HG03159 (cell line): ENCODE measurements at regions not wholly inside any gene's neighbourhood (a gene's known extent, or its start where the extent isn't known, plus 50 kb on each side); places are given as distances from the start of the nearest gene placed in this dataset.

Experiments used
- ATAC-seq: cut with Tn5 transposase; IDR thresholded peaks from one replicate; pipeline ENCODE4 v1.9.1; 2021; ENCODE audit warnings: mild to moderate bottlenecking, moderate library complexity; ENCODE audit not compliant: unreplicated experiment

- ATAC-seq = no peak
Measured at GRCh38 chr12:30043151-30043847, 259.6 kb upstream of the TMTC1 start.

GRCh38 chr12:30041096-30041495 is 257.4 kb upstream of the TMTC1 start:
- no peak for ATAC-seq

GRCh38 chr12:30030693-30031374 is 247.1 kb upstream of the TMTC1 start:
- no peak for ATAC-seq

- no peak for ATAC-seq
Measured at GRCh38 chr12:30026621-30027234, 243.0 kb upstream of the TMTC1 start.

DNA sequence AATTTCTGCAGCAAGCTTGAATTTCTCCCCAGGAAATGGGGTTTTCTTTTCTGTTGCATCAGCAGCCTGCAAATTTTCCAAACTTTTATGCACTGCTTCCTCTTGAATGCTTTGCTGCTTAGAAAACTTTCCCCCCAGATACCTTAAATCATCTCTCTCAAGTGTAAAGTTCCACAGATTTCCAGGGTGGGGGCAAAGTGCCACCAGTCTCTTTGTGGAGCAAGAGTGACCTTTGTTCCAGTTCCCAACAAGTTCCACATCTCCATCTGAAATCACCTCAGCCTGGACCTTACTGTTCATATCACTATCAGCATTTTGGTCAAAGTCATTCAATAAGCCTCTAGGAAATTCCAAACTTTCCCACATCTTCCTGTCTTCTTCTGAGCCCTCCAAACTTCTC is 241.6 kb upstream of the TMTC1 start:
- no peak for ATAC-seq

DNA sequence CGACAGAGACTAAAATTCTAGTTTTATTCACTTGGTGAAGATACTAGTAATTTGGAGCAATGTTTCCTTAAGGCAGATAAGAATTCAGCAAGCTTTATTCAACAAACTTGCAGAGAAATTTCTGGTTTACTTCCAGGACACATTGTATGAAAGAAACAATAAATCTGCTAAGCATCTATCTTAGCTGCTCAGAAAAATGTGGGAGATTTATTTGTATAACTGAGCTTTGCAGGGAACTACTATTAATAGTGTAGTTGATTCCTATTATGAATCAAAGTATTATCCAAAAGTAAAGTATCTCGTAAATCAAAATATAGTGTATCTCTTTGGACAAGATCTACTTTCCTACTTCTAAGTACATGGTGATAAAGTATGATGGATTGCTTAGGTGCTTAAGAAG is 239.4 kb upstream of the TMTC1 start:
- ATAC-seq = no peak

DNA sequence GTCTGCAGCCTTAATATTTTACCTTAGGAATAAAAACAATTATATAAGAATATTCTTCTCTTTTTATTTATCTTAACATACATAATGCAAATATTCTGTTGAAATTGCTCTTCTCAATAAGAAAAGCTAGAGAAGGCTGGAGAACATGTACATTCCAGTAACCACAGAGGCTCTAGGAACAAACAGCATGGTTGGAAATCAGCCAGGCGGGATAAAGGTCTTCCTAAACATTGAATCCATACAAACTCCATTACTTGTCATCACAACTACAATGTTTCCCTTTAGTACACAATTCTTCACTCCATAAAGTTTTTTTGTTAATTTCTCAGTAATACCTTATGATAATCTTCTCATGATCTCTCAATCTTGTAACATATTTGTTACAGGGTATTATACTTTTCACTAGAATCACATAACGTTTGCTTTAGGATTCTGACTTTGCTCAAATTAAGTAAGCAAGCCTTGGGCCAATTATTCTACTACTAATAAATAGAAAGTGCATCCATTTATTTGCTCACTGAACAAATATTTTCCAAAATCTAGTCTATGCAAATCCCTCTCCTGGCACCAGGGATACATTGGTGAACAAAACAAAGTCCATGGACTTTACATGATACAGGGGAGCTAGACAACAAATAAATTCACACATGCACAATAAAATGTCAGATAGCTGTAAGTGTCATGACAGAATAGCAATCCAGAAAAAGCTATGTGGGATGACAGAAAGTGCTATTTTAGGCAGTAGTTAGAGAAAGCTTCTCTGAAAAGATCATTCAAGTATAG is 237.5 kb upstream of the TMTC1 start:
- no peak for ATAC-seq

DNA sequence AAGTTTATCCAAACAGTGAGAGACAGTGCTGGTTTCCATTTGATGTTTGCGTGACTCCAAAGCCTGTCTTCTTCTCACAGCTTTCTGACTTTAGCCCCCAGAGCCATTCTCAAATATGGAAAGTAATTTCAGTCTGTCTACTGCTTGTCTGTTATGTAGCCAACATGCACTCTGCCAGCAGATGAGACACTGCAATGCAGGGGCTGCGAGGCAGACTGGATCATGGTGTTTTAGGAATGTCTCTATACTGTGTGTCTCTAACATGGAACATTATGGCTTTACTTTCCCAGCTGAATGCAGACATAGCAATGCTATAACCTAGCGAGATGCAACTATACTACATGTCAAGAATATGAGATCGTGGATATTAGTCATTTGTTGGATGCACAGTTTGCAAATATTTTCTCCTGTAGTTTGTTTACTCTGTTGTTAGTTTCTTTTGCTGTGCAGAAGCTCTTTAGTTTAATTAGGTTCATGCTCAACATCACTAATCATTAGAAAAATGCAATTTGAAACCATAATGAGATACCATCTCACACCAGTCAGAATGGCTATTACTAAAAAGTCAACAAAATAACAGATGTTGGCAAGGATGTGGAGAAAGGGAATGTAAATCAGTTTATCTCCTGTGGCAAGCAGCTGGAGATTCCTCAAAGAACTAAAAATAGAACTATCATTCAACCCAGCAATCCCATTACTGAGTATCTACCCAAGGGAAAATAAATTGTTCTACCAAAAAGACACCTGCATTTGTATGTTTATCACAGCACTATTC is 235.8 kb upstream of the TMTC1 start:
- ATAC-seq = no peak

DNA sequence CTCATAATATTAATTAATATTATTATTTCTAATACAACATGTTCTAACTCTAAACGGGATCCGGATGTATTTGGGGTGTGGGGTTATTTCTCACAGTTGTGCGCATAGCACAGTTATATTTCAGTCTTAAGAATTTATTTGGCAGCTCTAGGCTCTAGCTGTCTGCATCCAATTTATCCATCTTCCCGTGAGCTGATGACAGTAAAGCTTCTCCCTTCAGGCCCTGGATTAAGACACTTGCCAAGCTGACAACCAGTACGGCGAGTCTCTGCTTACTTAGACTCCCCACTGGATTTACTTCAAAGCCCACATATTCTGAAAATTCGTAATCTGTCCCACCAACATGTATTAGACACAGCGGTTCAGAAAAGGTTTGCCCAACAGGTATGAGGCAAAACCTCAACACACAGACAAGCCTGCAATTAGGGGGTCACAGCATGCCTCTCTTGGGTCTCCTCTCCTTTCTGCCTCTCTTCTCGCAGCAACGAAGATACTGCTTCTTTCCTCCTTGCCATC is 232.9 kb upstream of the TMTC1 start:
- ATAC-seq = no peak

- no peak for ATAC-seq
Measured at GRCh38 chr12:30015631-30016337, 232.0 kb upstream of the TMTC1 start.

DNA sequence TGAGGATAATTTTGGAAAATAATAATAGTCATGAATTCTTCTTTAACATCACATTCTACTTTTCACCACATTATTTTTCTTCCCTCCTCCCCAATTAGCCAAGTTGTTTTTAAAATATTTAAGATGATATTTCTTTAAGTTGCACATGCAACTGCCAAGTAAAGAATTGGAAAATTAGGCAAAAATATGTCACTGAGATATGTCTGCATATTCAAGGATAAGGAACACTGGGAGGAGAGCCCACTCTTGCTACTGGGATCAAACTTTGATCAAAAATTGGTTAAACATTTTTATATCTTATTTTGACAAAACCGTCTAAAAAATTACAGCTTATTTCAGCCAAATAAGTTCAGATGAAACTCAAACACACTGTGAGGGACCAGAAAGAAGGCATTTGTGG is 231.2 kb upstream of the TMTC1 start:
- no peak for ATAC-seq

DNA sequence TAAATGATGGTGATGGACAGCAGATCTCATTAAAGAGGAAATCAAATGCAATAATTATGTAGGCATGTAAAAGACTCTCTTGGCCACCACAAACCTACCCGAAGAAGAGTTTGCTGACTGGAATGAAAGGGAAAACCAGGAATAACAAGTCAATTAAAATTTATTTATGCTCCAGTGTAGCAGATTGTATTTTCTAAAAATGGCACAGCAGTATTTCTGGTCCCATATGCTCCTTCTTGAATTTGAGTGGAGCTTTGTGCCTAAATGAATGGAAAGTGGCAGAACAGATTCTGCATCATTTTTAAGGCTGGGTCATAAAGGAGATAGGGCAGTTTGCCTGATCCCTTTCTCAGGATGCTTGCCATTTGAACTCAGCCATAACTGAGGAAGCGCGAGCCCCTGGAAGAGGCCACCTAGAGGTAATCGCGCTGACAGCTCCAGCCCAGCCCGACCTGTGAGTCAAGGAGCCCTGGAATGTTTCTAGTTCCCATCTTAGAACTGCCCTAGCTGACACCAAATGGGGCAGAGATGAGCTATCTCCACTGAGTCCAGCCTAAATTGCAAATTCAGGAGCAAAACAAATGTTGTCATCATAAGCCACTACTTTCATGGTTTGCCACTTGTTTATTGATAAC is 229.2 kb upstream of the TMTC1 start:
- no peak for ATAC-seq

GRCh38 chr12:30010071-30011052 is 226.6 kb upstream of the TMTC1 start:
- no peak for ATAC-seq

GRCh38 chr12:30006021-30006420 is 222.3 kb upstream of the TMTC1 start:
- no peak for ATAC-seq

DNA sequence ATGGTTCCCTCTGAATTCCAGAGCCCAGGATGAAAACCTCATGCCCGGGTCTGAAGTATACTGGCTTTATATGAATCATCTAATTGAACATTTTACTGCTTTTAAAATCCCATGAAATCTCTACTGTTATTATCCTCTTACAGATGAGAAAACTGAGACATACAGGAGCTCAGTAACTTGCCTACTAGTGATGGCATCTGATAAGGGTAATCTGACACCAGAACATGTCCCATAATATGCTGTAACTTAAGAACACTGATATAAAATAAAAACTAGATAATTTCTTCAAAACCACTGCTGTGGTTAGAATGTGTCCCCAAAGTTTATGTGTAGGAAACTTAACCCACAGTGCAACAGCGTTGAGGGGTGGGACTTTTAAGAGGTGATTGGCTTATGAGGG is 219.6 kb upstream of the TMTC1 start:
- no peak for ATAC-seq

GRCh38 chr12:30002677-30003076 is 218.9 kb upstream of the TMTC1 start:
- no peak for ATAC-seq

DNA sequence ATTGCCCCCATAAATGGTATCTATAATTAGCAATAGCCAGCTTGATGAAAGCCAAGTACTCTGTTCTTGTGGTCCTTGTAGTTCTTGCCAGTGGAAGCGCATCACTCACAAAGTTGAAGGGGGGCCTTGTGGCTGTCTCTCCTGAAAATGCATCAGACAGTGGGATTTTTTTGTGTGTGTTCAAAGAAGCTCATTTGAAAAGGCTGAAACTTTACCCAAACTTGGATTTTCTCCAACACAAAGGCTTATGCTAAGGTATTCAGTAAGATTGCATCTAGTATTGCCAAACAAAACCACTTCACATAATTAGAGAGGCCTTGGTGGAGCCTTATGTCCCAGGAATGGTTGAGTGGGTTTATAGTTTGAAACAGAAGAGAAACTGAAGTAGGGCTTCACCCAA is 216.7 kb upstream of the TMTC1 start:
- no peak for ATAC-seq

- no peak for ATAC-seq
Measured at GRCh38 chr12:29996993-29997392, 213.3 kb upstream of the TMTC1 start.
